Lower leg skin (tissue), 3 donors: ENCODE measurements at regions not wholly inside any gene's neighbourhood (a gene's known extent, or its start where the extent isn't known, plus 50 kb on each side); places are given as distances from the start of the nearest gene placed in this dataset.

Source experiments
- POLR2A ChIP-seq, 2 donors: fragments of 450-650 bp; IDR thresholded peaks; one replicate each; pipeline ENCODE4 v1.6.1; 2016 to 2017; ENCODE audit warnings: antibody characterized with exemption in 2 of 2, mild to moderate bottlenecking in 1 of 2, moderate library complexity in 1 of 2
- TF ChIP-seq, protein P1 (sequence below), 3 donors: fragments of 450-650 bp; IDR thresholded peaks; one replicate each; pipeline ENCODE4 v1.5.1; 2016; ENCODE audit warnings: antibody characterized with exemption in 3 of 3, mild to moderate bottlenecking in 3 of 3, moderate library complexity in 2 of 3

DNA sequence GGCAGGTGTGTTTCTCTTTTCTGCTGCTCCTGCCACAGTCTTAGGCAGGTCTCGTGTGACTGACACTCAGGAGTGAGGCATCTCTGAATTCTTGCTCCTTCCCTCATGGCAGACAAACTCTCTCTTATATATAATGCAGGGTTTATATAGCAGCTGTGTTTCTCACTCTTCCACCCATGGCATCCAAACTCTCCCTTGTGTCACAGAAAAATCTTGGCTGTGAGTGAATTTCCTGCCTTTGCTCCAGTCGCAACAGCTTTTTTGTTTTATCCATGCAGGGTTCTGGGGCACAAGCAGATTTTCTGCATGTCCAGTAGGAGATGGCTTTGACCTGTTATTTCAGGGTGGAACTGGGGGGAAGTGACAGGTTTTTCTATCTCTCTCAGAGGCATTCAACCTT, 1275.5 kb downstream of the ADGRL3 start:
- TF ChIP-seq, protein P1, sequence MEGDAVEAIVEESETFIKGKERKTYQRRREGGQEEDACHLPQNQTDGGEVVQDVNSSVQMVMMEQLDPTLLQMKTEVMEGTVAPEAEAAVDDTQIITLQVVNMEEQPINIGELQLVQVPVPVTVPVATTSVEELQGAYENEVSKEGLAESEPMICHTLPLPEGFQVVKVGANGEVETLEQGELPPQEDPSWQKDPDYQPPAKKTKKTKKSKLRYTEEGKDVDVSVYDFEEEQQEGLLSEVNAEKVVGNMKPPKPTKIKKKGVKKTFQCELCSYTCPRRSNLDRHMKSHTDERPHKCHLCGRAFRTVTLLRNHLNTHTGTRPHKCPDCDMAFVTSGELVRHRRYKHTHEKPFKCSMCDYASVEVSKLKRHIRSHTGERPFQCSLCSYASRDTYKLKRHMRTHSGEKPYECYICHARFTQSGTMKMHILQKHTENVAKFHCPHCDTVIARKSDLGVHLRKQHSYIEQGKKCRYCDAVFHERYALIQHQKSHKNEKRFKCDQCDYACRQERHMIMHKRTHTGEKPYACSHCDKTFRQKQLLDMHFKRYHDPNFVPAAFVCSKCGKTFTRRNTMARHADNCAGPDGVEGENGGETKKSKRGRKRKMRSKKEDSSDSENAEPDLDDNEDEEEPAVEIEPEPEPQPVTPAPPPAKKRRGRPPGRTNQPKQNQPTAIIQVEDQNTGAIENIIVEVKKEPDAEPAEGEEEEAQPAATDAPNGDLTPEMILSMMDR (IDR thresholded peaks at IDR 0.05) = no peak
- TF ChIP-seq POLR2A (IDR thresholded peaks at IDR 0.05) = no peak
